ENCODE measurements at regions not wholly inside any gene's neighbourhood (a gene's known extent, or its start where the extent isn't known, plus 50 kb on each side); places are given as distances from the start of the nearest gene placed in this dataset.

- no peak for TF ChIP-seq ZNF318 (IDR thresholded peaks at IDR 0.05; ENCODE audit: borderline replicate concordance in 1 of 2, low read depth in 1 of 2)
- TF ChIP-seq, protein P1, sequence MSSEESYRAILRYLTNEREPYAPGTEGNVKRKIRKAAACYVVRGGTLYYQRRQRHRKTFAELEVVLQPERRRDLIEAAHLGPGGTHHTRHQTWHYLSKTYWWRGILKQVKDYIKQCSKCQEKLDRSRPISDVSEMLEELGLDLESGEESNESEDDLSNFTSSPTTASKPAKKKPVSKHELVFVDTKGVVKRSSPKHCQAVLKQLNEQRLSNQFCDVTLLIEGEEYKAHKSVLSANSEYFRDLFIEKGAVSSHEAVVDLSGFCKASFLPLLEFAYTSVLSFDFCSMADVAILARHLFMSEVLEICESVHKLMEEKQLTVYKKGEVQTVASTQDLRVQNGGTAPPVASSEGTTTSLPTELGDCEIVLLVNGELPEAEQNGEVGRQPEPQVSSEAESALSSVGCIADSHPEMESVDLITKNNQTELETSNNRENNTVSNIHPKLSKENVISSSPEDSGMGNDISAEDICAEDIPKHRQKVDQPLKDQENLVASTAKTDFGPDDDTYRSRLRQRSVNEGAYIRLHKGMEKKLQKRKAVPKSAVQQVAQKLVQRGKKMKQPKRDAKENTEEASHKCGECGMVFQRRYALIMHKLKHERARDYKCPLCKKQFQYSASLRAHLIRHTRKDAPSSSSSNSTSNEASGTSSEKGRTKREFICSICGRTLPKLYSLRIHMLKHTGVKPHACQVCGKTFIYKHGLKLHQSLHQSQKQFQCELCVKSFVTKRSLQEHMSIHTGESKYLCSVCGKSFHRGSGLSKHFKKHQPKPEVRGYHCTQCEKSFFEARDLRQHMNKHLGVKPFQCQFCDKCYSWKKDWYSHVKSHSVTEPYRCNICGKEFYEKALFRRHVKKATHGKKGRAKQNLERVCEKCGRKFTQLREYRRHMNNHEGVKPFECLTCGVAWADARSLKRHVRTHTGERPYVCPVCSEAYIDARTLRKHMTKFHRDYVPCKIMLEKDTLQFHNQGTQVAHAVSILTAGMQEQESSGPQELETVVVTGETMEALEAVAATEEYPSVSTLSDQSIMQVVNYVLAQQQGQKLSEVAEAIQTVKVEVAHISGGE (CRISPR knock-in tag; IDR thresholded peaks at IDR 0.05), result peak in 1 of 3 experiments; percentile 6; a peak in 1 of 6 replicates
- no peak for TF ChIP-seq CREBBP (IDR thresholded peaks at IDR 0.05; ENCODE audit: low read depth, low read length)
- TF ChIP-seq, protein P2, sequence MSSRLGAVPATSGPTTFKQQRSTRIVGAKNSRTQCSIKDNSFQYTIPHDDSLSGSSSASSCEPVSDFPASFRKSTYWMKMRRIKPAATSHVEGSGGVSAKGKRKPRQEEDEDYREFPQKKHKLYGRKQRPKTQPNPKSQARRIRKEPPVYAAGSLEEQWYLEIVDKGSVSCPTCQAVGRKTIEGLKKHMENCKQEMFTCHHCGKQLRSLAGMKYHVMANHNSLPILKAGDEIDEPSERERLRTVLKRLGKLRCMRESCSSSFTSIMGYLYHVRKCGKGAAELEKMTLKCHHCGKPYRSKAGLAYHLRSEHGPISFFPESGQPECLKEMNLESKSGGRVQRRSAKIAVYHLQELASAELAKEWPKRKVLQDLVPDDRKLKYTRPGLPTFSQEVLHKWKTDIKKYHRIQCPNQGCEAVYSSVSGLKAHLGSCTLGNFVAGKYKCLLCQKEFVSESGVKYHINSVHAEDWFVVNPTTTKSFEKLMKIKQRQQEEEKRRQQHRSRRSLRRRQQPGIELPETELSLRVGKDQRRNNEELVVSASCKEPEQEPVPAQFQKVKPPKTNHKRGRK (tag; IDR thresholded peaks at IDR 0.05), result no peak
- peak; percentile 35 for TF ChIP-seq CHD1 (IDR thresholded peaks at IDR 0.05; ENCODE audit: low read length)
- TF ChIP-seq GTF2B (IDR thresholded peaks at IDR 0.05; ENCODE audit: extremely low read depth, insufficient read length), result no peak
- TF ChIP-seq ZFP1 (CRISPR knock-in tag; IDR thresholded peaks at IDR 0.05), result no peak
- TF ChIP-seq ZNF766 (CRISPR knock-in tag; conservative IDR thresholded peaks at IDR 0.05), result peak; percentile 84
- TF ChIP-seq, protein P3, sequence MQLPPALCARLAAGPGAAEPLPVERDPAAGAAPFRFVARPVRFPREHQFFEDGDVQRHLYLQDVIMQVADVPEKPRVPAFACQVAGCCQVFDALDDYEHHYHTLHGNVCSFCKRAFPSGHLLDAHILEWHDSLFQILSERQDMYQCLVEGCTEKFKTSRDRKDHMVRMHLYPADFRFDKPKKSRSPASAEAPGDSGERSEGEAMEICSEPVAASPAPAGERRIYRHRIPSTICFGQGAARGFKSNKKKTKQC (CRISPR knock-in tag; IDR thresholded peaks at IDR 0.05), result peak; percentile 91
- 0 out of 2 replicates have a peak, but pooled peaks have one; percentile 52 for TF ChIP-seq PURB (CRISPR knock-in tag; IDR thresholded peaks at IDR 0.05; ENCODE audit: low read depth)
- TF ChIP-seq SPI1 (IDR thresholded peaks at IDR 0.05; ENCODE audit: borderline replicate concordance, low read depth, low read length), result peak; percentile 96
These were observed 88.8 kb upstream of the CLDN5 start (continued) for GRCh38 chr22:19612866-19613572.
